ENCODE measurements at regions not wholly inside any gene's neighbourhood (a gene's known extent, or its start where the extent isn't known, plus 50 kb on each side); places are given as distances from the start of the nearest gene placed in this dataset.
"Not testable (repeated sequence)": the region's sequence is repeated elsewhere in the genome, so short reads cannot be mapped to it uniquely, and the experiment has no call there.

GRCh38 chr4:95898226-95898625, 58.3 kb downstream of the PDHA2 start:
- no peak for DNase-seq (ENCODE audit: low read depth)

GRCh38 chr4:95909211-95909610, 69.3 kb downstream of the PDHA2 start:
- DNase-seq (ENCODE audit: low read depth), result no peak

- DNase-seq (ENCODE audit: low read depth), result no peak
Observed at GRCh38 chr4:95910749-95911148, 70.9 kb downstream of the PDHA2 start.

GRCh38 chr4:95921470-95921869, 81.6 kb downstream of the PDHA2 start:
- no peak for DNase-seq (ENCODE audit: low read depth)

GRCh38 chr4:95929448-95930064, 89.7 kb downstream of the PDHA2 start:
- no peak for DNase-seq (ENCODE audit: low read depth)

GRCh38 chr4:95939141-95939540, 99.2 kb downstream of the PDHA2 start:
- DNase-seq (ENCODE audit: low read depth), result no peak

GRCh38 chr4:95949136-95949765, 109.4 kb downstream of the PDHA2 start:
- DNase-seq (ENCODE audit: low read depth), result no peak

- DNase-seq (ENCODE audit: low read depth), result no peak
Observed at GRCh38 chr4:95949808-95950207, 109.9 kb downstream of the PDHA2 start.

GRCh38 chr4:95952538-95952937, 112.6 kb downstream of the PDHA2 start:
- DNase-seq (ENCODE audit: low read depth), result not testable (repeated sequence)

GRCh38 chr4:95956094-95956493, 116.2 kb downstream of the PDHA2 start:
- no peak for DNase-seq (ENCODE audit: low read depth)

GRCh38 chr4:95957054-95957453, 117.2 kb downstream of the PDHA2 start:
- no peak for DNase-seq (ENCODE audit: low read depth)

GRCh38 chr4:95957759-95958158, 117.9 kb downstream of the PDHA2 start:
- DNase-seq (ENCODE audit: low read depth), result no peak

- DNase-seq (ENCODE audit: low read depth), result no peak
Observed at GRCh38 chr4:95959182-95959581, 119.3 kb downstream of the PDHA2 start.

GRCh38 chr4:95959633-95960032, 119.7 kb downstream of the PDHA2 start:
- no peak for DNase-seq (ENCODE audit: low read depth)

- no peak for DNase-seq (ENCODE audit: low read depth)
Observed at GRCh38 chr4:95963456-95963855, 123.6 kb downstream of the PDHA2 start.

GRCh38 chr4:95979961-95980876, 140.3 kb downstream of the PDHA2 start:
- no peak for DNase-seq (ENCODE audit: low read depth)

GRCh38 chr4:95980877-95981360, 141.0 kb downstream of the PDHA2 start:
- no peak for DNase-seq (ENCODE audit: low read depth)

- DNase-seq (ENCODE audit: low read depth), result no peak
Observed at GRCh38 chr4:95981591-95981990, 141.7 kb downstream of the PDHA2 start.

GRCh38 chr4:95982516-95982915, 142.6 kb downstream of the PDHA2 start:
- DNase-seq (ENCODE audit: low read depth), result no peak

- no peak for DNase-seq (ENCODE audit: low read depth)
Observed at GRCh38 chr4:95984081-95984480, 144.2 kb downstream of the PDHA2 start.

- no peak for DNase-seq (ENCODE audit: low read depth)
Observed at GRCh38 chr4:95985051-95985450, 145.2 kb downstream of the PDHA2 start.

- DNase-seq (ENCODE audit: low read depth), result no peak
Observed at GRCh38 chr4:95985791-95986550, 146.1 kb downstream of the PDHA2 start.
